OCI-LY3 (cell line): ENCODE measurements at regions not wholly inside any gene's neighbourhood (a gene's known extent, or its start where the extent isn't known, plus 50 kb on each side); places are given as distances from the start of the nearest gene placed in this dataset.

Source experiments
- CTCF ChIP-seq: fragments of 200-600, 300-600 bp; sonication (generic); IDR thresholded peaks from 2 replicates; pipeline ENCODE4 v1.5.1; 2014; ENCODE audit warnings: antibody characterized with exemption, low read length, low read depth
- EZH2phosphoT487 ChIP-seq: fragments of 200-600 bp; shearing (Covaris generic); IDR thresholded peaks from 2 replicates; pipeline ENCODE4 v1.6.1; 2018; ENCODE audit warnings: antibody characterized with exemption, mixed run types, low read depth

GRCh38 chr12:54126029-54126695 is 62.6 kb downstream of the SMUG1 start:
- TF ChIP-seq CTCF (no peak), EZH2phosphoT487 (no peak)
